Natural killer cell (primary cell): ENCODE measurements at regions not wholly inside any gene's neighbourhood (a gene's known extent, or its start where the extent isn't known, plus 50 kb on each side); places are given as distances from the start of the nearest gene placed in this dataset.

Experiments used
- ATAC-seq, 3 donors: fragments of 150-1000 bp in 2 of 3; fragments of 200-7000 bp in 1 of 3; cut with Tn5 transposase; 1 replicate in 1 of 3; 2 replicates in 2 of 3; pipeline ENCODE4 v1.10.0; 2021; ENCODE audit warnings: mild to moderate bottlenecking in 2 of 3, moderate library complexity in 2 of 3
- DNase-seq, 2 donors: peaks; one replicate each; pipeline versions ENCODE4 v3.0.0 to v3.0.0-alpha.2; 2013 to 2021; ENCODE audit warnings: mixed read lengths in 1 of 2
- H3K27ac ChIP-seq: one replicate; pipeline ENCODE4 v1.5.1; 2013; ENCODE audit warnings: mild to moderate bottlenecking, low read length
- H3K27me3 ChIP-seq: one replicate; pipeline ENCODE4 v1.6.1; 2013; ENCODE audit warnings: low read length; ENCODE audit not compliant: control insufficient read depth, insufficient read depth
- H3K36me3 ChIP-seq: one replicate; pipeline ENCODE4 v1.6.1; 2013; ENCODE audit warnings: low read length; ENCODE audit not compliant: control insufficient read depth, insufficient read depth
- H3K4me1 ChIP-seq: one replicate; pipeline ENCODE4 v1.6.1; 2013; ENCODE audit warnings: low read length; ENCODE audit not compliant: control insufficient read depth, insufficient read depth
- H3K4me3 ChIP-seq: one replicate; pipeline ENCODE4 v1.5.1; 2013; ENCODE audit warnings: low read length
- H3K9me3 ChIP-seq: one replicate; pipeline ENCODE4 v1.6.1; 2013; ENCODE audit warnings: low read length; ENCODE audit not compliant: control insufficient read depth, insufficient read depth
- H3K27ac Mint-ChIP-seq, 2 donors: one replicate each; pipeline ENCODE4 v1.8.0; 2022; ENCODE audit warnings: mild to moderate bottlenecking in 2 of 2, mixed read lengths in 2 of 2, moderate library complexity in 1 of 2
- H3K27me3 Mint-ChIP-seq, 2 donors: one replicate each; pipeline ENCODE4 v1.8.0; 2022; ENCODE audit warnings: low read depth in 2 of 2, mixed read lengths in 2 of 2
- H3K36me3 Mint-ChIP-seq: one replicate; pipeline ENCODE4 v1.8.0; 2022; ENCODE audit warnings: mixed read lengths
- H3K4me1 Mint-ChIP-seq, 2 donors: one replicate each; pipeline ENCODE4 v1.8.0; 2022; ENCODE audit warnings: mixed read lengths in 2 of 2
- H3K4me3 Mint-ChIP-seq: one replicate; pipeline ENCODE4 v1.8.0; 2022; ENCODE audit warnings: mild to moderate bottlenecking, moderate library complexity, mixed read lengths
- H3K9me3 Mint-ChIP-seq, 2 donors: one replicate each; pipeline ENCODE4 v1.8.0; 2022; ENCODE audit warnings: mixed read lengths in 2 of 2
- WGBS: methylation state at CpG from one replicate; pipeline ENCODE4 v1.1.7; 2013; ENCODE audit warnings: missing lambda C conversion rate; ENCODE audit not compliant: insufficient coverage; 5-methylcytosine and 5-hydroxymethylcytosine counted together
- intact Hi-C: fragments of 100-400 bp; cut with micrococcal nuclease; formaldehyde crosslinking; loops from one replicate; pipeline ENCODE4 v1.14.2; 2022
- TF ChIP-seq, protein P1 (sequence below): fragments of 200-600 bp; IDR thresholded peaks from one replicate; pipeline ENCODE4 v1.8.0; 2022; ENCODE audit warnings: antibody characterized with exemption

DNA sequence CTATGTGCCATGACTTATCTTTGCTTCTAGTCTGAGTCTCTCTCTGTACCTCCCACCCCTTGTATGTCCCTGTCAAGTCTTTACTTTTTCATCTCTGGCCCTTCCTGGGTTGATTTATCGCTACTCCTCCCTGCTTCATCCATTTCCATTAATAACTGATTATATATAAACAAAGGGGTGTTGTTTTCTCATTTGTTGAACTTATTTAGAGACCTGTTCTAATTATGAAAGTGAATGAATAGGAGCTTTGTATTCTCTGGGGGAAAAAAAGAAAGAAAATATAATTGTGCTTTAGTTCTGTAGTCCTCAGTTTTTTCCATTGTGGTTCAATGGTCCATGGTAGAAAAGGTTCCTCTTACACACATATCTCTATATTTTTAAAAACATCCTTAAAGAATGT, 328.9 kb upstream of the PPP2R3A start:
- ATAC-seq (no peak), DNase-seq (no peak)
- intact Hi-C loops, result no loop called here
- Mint-ChIP-seq H3K9me3 (peaks cover 11 to 13% of the 10 kb centered on the region in 2 donors), H3K36me3 (no peaks in the 10 kb centered on the region), H3K4me1 (no peaks in the 10 kb centered on the region), H3K27ac (no peak overlapping the region), H3K27me3 (no peaks in the 10 kb centered on the region), H3K4me3 (no peak overlapping the region)
- no peaks in the 10 kb centered on the region for H3K9me3 ChIP-seq
- no peaks in the 10 kb centered on the region for H3K4me1 ChIP-seq
- H3K4me3 ChIP-seq, result no peak overlapping the region
- no peak overlapping the region for H3K27ac ChIP-seq
- TF ChIP-seq, protein P1, sequence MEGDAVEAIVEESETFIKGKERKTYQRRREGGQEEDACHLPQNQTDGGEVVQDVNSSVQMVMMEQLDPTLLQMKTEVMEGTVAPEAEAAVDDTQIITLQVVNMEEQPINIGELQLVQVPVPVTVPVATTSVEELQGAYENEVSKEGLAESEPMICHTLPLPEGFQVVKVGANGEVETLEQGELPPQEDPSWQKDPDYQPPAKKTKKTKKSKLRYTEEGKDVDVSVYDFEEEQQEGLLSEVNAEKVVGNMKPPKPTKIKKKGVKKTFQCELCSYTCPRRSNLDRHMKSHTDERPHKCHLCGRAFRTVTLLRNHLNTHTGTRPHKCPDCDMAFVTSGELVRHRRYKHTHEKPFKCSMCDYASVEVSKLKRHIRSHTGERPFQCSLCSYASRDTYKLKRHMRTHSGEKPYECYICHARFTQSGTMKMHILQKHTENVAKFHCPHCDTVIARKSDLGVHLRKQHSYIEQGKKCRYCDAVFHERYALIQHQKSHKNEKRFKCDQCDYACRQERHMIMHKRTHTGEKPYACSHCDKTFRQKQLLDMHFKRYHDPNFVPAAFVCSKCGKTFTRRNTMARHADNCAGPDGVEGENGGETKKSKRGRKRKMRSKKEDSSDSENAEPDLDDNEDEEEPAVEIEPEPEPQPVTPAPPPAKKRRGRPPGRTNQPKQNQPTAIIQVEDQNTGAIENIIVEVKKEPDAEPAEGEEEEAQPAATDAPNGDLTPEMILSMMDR, result no peak
- WGBS, result no CpG with 5 or more reads among the region's 1 CpG
- no peaks in the 10 kb centered on the region for H3K36me3 ChIP-seq
- H3K27me3 ChIP-seq, result no peaks in the 10 kb centered on the region

DNA sequence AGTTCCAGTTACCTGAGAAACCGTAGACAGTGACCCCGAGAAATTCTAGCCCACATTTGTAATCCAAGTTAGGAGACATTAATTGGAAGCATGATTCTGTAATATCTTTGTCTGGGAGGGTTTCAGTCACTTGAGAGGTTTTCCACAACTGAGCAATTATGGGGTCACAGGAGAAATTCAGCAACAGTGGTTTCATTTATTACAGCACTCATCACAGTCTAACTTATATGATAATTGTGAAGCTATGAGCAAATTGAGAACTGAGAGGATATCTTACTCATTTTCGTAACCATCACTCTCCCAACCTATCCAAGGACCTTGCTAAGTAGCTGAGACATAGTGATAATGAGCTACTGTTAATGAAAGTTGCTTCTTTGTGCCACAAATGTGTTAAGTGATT, 328.5 kb upstream of the PPP2R3A start:
- Histone ChIP-seq H3K36me3 (no peaks in the 10 kb centered on the region), H3K27me3 (no peaks in the 10 kb centered on the region), H3K9me3 (no peaks in the 10 kb centered on the region), H3K4me1 (no peaks in the 10 kb centered on the region), H3K4me3 (no peak overlapping the region), H3K27ac (no peak overlapping the region)
- no peaks in the 10 kb centered on the region for H3K27me3 Mint-ChIP-seq
- no peak overlapping the region for H3K4me3 Mint-ChIP-seq
- peaks cover 11 to 13% of the 10 kb centered on the region in 2 donors for H3K9me3 Mint-ChIP-seq
- intact Hi-C loops, result no loop called here
- no peak for DNase-seq
- H3K4me1 Mint-ChIP-seq, result no peaks in the 10 kb centered on the region
- TF ChIP-seq, protein P1, result no peak
- H3K27ac Mint-ChIP-seq, result no peak overlapping the region
- no peak for ATAC-seq
- H3K36me3 Mint-ChIP-seq, result no peaks in the 10 kb centered on the region
- no CpG with 5 or more reads among the region's 3 CpGs for WGBS

DNA sequence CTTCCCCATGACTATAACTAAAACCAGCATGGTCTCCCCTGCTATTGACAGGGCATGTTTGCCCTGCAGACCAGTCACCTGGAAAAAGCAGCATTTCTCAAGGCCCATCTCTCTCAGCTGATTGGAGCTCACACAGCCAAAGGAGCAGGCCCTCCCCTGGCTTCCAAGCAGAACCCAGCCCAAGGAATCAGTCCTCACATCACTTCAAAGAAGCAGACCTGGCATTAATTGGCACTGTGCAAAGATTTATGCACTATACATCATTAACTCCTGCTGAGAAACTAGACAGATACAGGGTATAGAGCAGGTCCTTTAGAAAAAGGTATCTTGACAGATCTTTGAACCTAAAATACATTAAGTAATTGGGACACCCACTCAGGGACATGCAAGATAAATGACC, 323.8 kb upstream of the PPP2R3A start:
- TF ChIP-seq, protein P1, result no peak
- H3K36me3 Mint-ChIP-seq, result no peaks in the 10 kb centered on the region
- Histone ChIP-seq H3K4me1 (no peaks in the 10 kb centered on the region), H3K36me3 (no peaks in the 10 kb centered on the region), H3K27ac (no peak overlapping the region), H3K4me3 (no peak overlapping the region), H3K27me3 (no peaks in the 10 kb centered on the region), H3K9me3 (no peaks in the 10 kb centered on the region)
- no peaks in the 10 kb centered on the region for H3K4me1 Mint-ChIP-seq
- no peak overlapping the region for H3K4me3 Mint-ChIP-seq
- DNase-seq, result no peak
- H3K9me3 Mint-ChIP-seq, result peaks cover 6 to 11% of the 10 kb centered on the region in 2 donors
- H3K27me3 Mint-ChIP-seq, result no peaks in the 10 kb centered on the region
- H3K27ac Mint-ChIP-seq, result no peak overlapping the region
- intact Hi-C loops, result no loop called here
- ATAC-seq, result no peak

DNA sequence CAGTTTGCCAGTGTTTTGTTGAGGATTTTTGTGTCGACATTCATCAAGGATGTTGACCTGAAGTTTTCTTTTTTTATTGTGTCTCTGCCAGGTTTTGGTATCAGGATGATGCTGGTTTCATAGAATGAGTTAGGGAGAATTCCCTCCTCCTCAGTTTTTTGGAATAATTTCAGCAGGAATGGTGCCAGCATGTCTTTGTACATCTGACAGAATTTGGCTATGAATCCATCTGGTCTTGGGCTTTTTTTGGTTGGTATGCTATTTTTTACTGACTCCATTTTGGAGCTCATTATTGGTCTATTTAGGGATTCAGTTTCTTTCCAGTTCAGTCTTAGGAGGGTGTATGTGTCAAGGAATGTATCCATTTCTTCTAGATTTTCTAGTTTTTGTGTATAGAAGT, 320.0 kb upstream of the PPP2R3A start:
- Histone ChIP-seq H3K4me3 (no peak overlapping the region), H3K36me3 (no peaks in the 10 kb centered on the region), H3K4me1 (no peaks in the 10 kb centered on the region), H3K27ac (no peak overlapping the region), H3K27me3 (no peaks in the 10 kb centered on the region), H3K9me3 (peaks cover 5% of the 10 kb centered on the region)
- Mint-ChIP-seq H3K4me1 (no peaks in the 10 kb centered on the region), H3K27me3 (no peaks in the 10 kb centered on the region), H3K9me3 (peaks cover 7 to 15% of the 10 kb centered on the region in 2 donors), H3K4me3 (no peak overlapping the region), H3K36me3 (no peaks in the 10 kb centered on the region), H3K27ac (no peak overlapping the region)
- WGBS, result 93% methylated on average over 1 of the region's 1 CpG
- ATAC-seq (no peak), DNase-seq (no peak)
- intact Hi-C loops, result no loop called here
- TF ChIP-seq, protein P1, result no peak
